ENCODE measurements at regions not wholly inside any gene's neighbourhood (a gene's known extent, or its start where the extent isn't known, plus 50 kb on each side); places are given as distances from the start of the nearest gene placed in this dataset.
"Not testable (repeated sequence)": the region's sequence is repeated elsewhere in the genome, so short reads cannot be mapped to it uniquely, and the experiment has no call there.

DNA sequence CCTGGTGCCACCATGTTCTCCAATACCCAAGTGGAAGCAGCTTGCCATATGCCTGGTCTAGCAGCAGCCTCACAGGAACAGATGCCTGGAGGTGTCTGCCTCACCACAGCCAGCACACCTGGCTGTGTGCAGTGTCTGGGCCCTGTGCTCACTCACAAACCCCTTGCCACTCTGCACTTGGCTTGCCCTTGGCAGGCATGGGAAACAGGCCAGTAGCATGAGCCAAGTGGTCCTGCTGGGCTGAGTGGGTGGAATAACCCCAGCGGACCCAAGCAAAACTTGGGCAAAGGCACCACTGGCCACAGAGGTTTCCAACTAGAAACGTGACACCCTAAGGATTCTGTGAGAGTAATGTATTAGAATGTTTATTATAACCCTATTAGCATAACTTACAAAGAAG lies 600.5 kb upstream of the GJE1 start:
- H3K4me3 ChIP-seq, result no peak overlapping the region
- H3K4me1 ChIP-seq, result peaks cover 4% of the 10 kb centered on the region
- in situ Hi-C loops (cut with MboI; ENCODE audit: low sequenced_read_pairs), result no loop called here
- DNase-seq (ENCODE audit: low spot score in 2 of 2), result no peak
- no peaks in the 10 kb centered on the region for H3K27me3 ChIP-seq (ENCODE audit: low read depth)
- no peaks in the 10 kb centered on the region for H3K36me3 ChIP-seq (replicated peaks)
- H3K9me3 ChIP-seq, result no peaks in the 10 kb centered on the region

DNA sequence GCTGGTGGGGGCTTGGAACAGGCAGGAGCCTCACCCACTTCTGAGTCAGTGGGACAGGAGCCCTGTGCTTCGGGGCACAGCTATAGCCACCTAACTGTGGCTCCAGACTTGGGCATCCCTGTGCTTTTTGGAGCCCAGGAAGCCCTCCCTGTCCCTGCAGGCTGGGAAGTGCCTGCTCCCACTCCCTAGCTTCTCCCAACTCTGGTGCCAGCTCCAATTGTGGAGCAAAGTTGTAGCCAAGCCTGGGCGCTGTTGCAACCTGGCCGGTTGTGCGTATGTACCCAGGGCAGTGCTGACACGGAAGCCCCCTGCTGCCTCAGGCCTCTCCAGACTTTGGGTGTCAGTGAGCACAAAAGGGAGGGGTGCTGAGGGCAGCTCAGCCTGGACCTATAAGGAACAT lies 601.7 kb upstream of the GJE1 start:
- in situ Hi-C loops (cut with MboI; ENCODE audit: low sequenced_read_pairs), result no loop called here

DNA sequence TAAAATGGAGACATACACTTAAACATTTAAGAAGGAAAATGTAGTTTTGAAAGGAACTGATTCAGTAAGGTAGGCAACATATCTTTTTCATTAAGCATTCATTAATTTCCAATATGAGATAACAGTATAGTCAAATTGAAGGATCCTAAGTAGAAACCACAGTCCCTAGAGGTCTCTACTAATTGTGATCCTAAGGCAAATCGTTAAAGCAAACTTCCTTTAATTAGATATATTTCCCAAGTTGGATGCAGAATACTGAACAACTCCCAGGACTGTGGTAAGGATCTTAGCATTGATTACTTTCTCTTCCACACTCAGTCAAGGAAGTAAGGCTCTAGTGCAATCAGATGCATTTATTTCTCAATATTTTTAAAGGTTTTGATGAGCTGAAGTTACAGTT lies 604.1 kb upstream of the GJE1 start:
- Histone ChIP-seq H3K4me1 (peaks cover 4% of the 10 kb centered on the region), H3K4me3 (no peak overlapping the region), H3K36me3 (replicated peaks) (no peaks in the 10 kb centered on the region), H3K9me3 (no peaks in the 10 kb centered on the region), H3K27me3 (ENCODE audit: low read depth) (no peaks in the 10 kb centered on the region)
- DNase-seq (ENCODE audit: low spot score in 2 of 2), result no peak
- in situ Hi-C loops (cut with MboI; ENCODE audit: low sequenced_read_pairs), result no loop called here

More for the DNA sequence above, 601.7 kb upstream of the GJE1 start:
- no peaks in the 10 kb centered on the region for H3K27me3 ChIP-seq (ENCODE audit: low read depth)
- H3K4me3 ChIP-seq, result no peak overlapping the region
- no peaks in the 10 kb centered on the region for H3K9me3 ChIP-seq
- no peak for DNase-seq (ENCODE audit: low spot score in 2 of 2)
- H3K36me3 ChIP-seq (replicated peaks), result no peaks in the 10 kb centered on the region
- peaks cover 4% of the 10 kb centered on the region for H3K4me1 ChIP-seq

DNA sequence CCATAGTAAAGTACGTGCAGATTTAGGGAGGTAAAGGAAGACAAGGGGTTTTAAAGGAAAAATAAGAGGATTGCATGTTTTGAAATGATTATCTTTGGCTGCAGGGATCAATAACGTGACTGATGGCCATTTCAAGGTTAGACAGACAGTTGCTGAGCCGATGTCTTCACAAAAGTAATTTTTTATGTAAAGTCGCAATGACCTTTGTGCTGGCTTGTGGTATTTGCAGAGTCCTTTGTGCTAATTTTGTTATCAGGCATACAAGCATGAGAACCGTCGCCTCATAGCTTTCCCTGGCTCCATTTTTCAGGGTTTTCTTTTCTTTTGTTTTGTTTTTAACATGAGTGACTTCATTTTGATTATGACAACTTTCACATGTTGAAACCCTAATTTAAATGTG lies 605.7 kb upstream of the GJE1 start:
- no peak for DNase-seq (ENCODE audit: low spot score in 2 of 2)
- Histone ChIP-seq H3K4me1 (no peaks in the 10 kb centered on the region; the same call in 1 of the 2 replicates), H3K36me3 (replicated peaks) (no peaks in the 10 kb centered on the region), H3K4me3 (no peak overlapping the region), H3K9me3 (no peaks in the 10 kb centered on the region), H3K27me3 (ENCODE audit: low read depth) (no peaks in the 10 kb centered on the region)
- in situ Hi-C loops (cut with MboI; ENCODE audit: low sequenced_read_pairs), result no loop called here

DNA sequence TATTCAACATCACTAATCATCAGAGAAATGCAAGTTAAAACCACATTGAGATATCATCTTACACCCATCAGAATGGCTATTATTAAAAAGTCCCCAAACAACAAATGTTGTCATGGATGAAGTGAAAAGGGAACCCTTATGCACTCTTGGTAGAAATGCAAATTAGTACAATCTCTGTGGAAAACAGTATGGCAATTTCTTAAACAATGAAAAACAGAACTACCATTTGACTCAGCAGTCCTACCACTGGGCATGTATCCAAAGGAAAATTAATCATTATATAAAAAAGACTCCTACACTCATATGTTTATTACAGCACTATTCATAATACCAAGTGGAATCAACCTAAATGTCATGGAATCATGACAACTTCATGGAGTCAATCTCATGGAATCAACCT lies 611.3 kb upstream of the GJE1 start:
- in situ Hi-C loops (cut with MboI; ENCODE audit: low sequenced_read_pairs), result no loop called here
- Histone ChIP-seq H3K4me3 (no peak overlapping the region), H3K36me3 (replicated peaks) (no peaks in the 10 kb centered on the region), H3K4me1 (no peaks in the 10 kb centered on the region), H3K9me3 (no peaks in the 10 kb centered on the region), H3K27me3 (ENCODE audit: low read depth) (no peaks in the 10 kb centered on the region)
- no peak for DNase-seq (ENCODE audit: low spot score in 2 of 2)

DNA sequence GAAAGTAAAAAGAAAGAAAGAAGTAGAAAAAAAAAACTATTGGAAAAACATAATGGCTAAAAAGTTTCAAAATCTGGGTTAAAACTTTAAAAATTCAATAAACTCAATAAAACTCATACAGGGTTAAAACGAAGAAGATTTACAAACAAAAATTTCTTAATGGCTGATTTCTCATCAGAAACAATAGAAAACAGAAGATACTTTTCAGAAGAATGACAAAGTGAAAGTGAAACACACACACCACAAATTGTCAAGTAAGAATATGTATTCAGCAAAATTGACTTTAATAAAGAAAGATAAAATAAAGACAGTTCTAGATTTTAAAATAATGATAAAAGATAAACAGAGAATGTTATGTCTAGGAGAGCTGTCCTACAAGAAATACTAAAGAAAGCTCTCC lies 618.9 kb upstream of the GJE1 start:
- DNase-seq (ENCODE audit: low spot score in 2 of 2), result no peak
- H3K4me1 ChIP-seq, result no peaks in the 10 kb centered on the region
- H3K9me3 ChIP-seq, result no peaks in the 10 kb centered on the region
- no peaks in the 10 kb centered on the region for H3K27me3 ChIP-seq (ENCODE audit: low read depth)
- no peak overlapping the region for H3K4me3 ChIP-seq
- in situ Hi-C loops (cut with MboI; ENCODE audit: low sequenced_read_pairs), result no loop called here
- H3K36me3 ChIP-seq (replicated peaks), result no peaks in the 10 kb centered on the region

DNA sequence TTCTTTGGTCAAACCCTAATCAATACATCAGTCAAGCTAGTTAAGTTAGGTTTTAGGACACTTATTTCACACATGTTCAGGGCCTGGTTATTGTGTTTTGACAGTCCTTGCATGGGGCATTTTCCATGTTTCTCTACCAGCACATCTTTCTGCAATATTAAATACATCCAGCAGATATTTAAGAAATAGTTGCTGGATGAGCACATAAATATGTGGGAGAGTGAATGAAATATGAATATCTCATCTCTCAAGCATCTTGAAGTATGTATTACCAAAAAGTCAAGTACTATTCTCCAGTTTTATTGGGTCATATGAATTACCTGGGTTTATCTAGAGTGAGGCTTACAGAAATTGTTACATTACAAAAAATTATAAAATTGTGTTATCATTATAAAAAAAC lies 621.9 kb upstream of the GJE1 start:
- DNase-seq (ENCODE audit: low spot score in 2 of 2), result no peak
- Histone ChIP-seq H3K9me3 (no peaks in the 10 kb centered on the region), H3K36me3 (replicated peaks) (no peaks in the 10 kb centered on the region), H3K27me3 (ENCODE audit: low read depth) (no peaks in the 10 kb centered on the region), H3K4me3 (no peak overlapping the region), H3K4me1 (no peaks in the 10 kb centered on the region)
- in situ Hi-C loops (cut with MboI; ENCODE audit: low sequenced_read_pairs), result no loop called here

DNA sequence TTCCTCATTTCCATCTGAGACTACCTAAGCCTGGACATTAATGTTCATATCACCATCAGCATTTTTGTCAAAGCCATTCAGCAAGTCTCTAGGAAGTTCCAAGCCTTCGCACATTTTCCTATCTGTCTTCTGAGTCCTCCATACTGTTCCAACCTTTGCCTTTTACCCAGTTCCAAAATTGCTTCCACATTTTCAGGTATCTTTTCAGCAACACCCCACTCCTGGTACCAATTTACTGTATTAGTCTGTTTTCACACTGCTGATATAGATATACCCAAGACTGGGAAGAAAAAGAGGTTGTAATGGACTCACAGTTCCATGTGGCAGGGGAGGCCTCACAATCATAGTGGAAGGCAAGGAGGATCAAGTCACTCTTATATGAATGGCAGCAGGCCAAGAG lies 626.7 kb upstream of the GJE1 start:
- H3K4me1 ChIP-seq; in situ Hi-C loops (cut with MboI; ENCODE audit: low sequenced_read_pairs); H3K27me3 ChIP-seq (ENCODE audit: low read depth); H3K4me3 ChIP-seq; H3K36me3 ChIP-seq (replicated peaks); H3K9me3 ChIP-seq; DNase-seq (ENCODE audit: low spot score in 2 of 2): not testable (repeated sequence)

DNA sequence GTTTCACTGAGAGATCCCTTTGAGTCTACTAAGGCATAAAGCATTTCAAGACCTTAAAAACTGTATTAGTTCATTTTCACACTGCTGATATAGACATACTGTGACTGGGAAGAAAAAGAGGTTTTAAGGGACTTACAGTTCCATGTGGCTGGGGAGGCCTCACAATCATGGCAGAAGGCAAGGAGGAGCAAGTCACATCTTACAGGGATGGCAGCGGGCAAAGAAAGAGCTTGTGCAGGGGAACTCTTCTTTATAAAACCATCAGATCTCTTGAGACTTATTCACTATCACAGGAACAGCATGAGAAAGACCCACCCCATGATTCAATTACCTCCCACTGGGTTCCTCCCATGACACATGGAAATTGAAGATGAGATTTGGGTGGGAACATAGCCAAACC lies 628.4 kb upstream of the GJE1 start:
- H3K4me1 ChIP-seq; in situ Hi-C loops (cut with MboI; ENCODE audit: low sequenced_read_pairs); H3K9me3 ChIP-seq; H3K36me3 ChIP-seq (replicated peaks); DNase-seq (ENCODE audit: low spot score in 2 of 2); H3K4me3 ChIP-seq; H3K27me3 ChIP-seq (ENCODE audit: low read depth): not testable (repeated sequence)

DNA sequence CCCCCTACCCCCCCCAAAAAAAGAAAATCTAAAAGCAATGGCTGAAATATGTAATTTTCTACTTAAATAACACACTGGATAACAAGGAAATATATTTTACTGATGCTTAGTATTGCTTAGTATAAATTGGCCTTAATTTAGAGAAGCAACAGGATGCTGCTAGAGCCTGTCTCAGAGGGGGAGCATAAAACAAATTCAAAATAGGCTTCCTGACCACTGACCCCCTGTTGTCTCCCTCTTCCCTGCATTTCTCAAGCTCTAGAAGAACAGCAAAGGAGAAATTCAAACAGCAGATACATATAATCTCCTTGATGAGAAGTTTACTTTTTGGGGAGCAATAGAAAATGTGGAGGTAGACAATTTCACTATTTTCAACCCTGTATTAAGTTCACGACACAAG lies 631.1 kb upstream of the GJE1 start:
- no peak overlapping the region for H3K4me3 ChIP-seq
- in situ Hi-C loops (cut with MboI; ENCODE audit: low sequenced_read_pairs), result no loop called here
- H3K9me3 ChIP-seq, result 0 out of 2 replicates have a peak, but pooled peaks cover 5% of the 10 kb centered on the region
- no peaks in the 10 kb centered on the region for H3K36me3 ChIP-seq (replicated peaks)
- peaks cover 9% of the 10 kb centered on the region for H3K4me1 ChIP-seq
- DNase-seq (ENCODE audit: low spot score in 2 of 2), result no peak
- H3K27me3 ChIP-seq (ENCODE audit: low read depth), result no peaks in the 10 kb centered on the region

DNA sequence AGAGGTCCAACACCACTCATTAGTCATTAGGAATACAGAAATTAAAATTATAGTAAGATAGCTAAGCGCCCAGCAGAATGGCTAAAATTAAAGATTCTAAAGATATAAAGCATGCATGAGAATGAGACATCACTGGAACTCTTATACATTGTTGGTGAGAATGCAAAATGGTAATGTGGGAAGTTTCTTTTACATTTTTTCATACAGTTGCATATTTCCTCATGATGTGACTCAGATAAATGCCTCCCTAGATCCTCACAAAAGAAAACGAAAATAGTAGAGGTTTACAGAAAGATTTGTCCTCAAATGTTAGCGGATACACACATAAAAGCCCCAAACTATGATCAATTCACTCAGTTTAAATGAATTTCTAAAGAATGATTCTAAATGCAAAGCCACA lies 633.7 kb upstream of the GJE1 start:
- Histone ChIP-seq H3K4me1 (peaks cover 9% of the 10 kb centered on the region), H3K4me3 (no peak overlapping the region), H3K36me3 (replicated peaks) (no peaks in the 10 kb centered on the region), H3K27me3 (ENCODE audit: low read depth) (no peaks in the 10 kb centered on the region), H3K9me3 (no peaks in the 10 kb centered on the region; the same call in 1 of the 2 replicates)
- DNase-seq (ENCODE audit: low spot score in 2 of 2), result peak in 1 of 2 experiments; percentile 23
- in situ Hi-C loops (cut with MboI; ENCODE audit: low sequenced_read_pairs), result no loop called here

DNA sequence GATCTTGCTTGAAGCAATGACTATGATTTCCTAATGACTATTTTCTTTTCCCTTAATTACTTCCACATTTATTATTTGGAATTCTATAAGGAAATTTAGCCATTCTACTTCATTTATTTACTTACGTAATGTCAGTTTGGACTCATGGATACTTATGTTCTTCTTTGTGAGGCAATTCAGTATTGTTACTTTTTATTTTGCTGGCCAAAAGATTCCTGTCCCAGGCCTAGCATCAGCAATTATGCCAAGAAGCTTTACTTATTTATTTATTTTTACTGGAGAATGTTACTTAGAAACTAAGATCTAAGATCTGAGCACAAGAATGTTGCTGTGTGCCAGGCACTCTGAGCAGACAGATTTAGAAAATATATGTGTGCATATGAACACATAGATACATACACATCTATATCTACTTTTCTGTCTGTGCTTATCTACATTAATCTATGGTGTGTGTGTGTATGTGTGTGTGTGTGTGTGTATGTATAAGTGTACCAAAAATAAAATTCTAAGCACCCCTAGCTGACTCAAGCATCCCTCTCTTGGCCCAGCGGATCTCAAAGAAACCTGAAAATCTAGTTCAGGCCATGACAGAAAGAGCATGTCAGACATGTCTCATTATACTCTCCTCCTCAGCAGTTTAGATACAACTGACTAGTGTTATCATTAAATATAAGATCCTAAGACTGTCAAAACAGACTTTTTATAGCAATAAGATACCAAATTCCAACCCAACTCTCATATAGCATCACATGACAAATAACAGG lies 640.0 kb upstream of the GJE1 start:
- H3K27me3 ChIP-seq (ENCODE audit: low read depth), result no peaks in the 10 kb centered on the region
- H3K4me3 ChIP-seq, result no peak overlapping the region
- no peaks in the 10 kb centered on the region for H3K36me3 ChIP-seq (replicated peaks)
- in situ Hi-C loops (cut with MboI; ENCODE audit: low sequenced_read_pairs), result no loop called here
- H3K9me3 ChIP-seq, result peaks cover 2% of the 10 kb centered on the region; the same call in 1 of the 2 replicates
- no peak for DNase-seq (ENCODE audit: low spot score in 2 of 2)
- H3K4me1 ChIP-seq, result no peaks in the 10 kb centered on the region

DNA sequence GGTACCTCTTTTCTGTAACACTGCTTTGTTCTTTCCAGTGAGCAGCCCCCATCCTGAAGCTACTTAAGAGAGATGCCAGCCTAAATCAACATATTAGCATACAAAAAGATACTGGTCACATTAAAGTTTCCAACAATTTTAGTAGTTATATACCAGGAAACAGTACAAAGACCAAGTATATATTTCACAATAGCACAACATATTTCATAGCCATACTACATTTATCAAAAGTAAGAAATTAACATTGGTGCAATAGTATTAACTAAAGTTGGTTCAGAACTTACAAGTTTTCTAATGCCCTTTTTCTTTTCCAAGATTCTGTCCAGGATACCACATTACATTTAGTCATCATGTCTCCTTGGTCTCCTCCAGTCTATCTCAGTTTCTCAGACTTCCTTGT lies 641.0 kb upstream of the GJE1 start:
- H3K9me3 ChIP-seq, result peaks cover 2% of the 10 kb centered on the region; the same call in 1 of the 2 replicates
- no peak for DNase-seq (ENCODE audit: low spot score in 2 of 2)
- no peaks in the 10 kb centered on the region for H3K27me3 ChIP-seq (ENCODE audit: low read depth)
- in situ Hi-C loops (cut with MboI; ENCODE audit: low sequenced_read_pairs), result no loop called here
- no peaks in the 10 kb centered on the region for H3K36me3 ChIP-seq (replicated peaks)
- no peak overlapping the region for H3K4me3 ChIP-seq
- no peaks in the 10 kb centered on the region for H3K4me1 ChIP-seq

DNA sequence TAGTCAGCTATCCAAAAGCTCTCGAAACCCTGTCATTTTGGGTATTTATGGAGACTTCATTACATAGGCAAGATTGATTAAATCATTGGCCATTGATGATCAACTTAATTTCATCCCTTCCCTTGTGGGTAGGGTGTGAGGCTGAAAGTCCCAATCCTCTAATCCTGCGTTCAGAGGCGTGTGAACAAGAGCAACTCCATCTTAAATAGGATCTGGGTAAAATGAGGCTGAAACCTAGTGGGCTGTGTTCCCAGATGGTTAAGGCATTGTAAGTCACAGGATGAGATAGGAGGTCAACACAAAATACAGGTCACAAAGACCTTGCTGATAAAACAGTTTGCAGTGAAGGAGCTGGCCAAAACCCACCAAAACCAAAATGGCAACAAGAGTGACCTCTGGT lies 641.7 kb upstream of the GJE1 start:
- Histone ChIP-seq H3K4me3 (no peak overlapping the region), H3K9me3 (peaks cover 2% of the 10 kb centered on the region; the same call in 1 of the 2 replicates), H3K36me3 (replicated peaks) (no peaks in the 10 kb centered on the region), H3K27me3 (ENCODE audit: low read depth) (no peaks in the 10 kb centered on the region), H3K4me1 (no peaks in the 10 kb centered on the region)
- in situ Hi-C loops (cut with MboI; ENCODE audit: low sequenced_read_pairs), result no loop called here
- no peak for DNase-seq (ENCODE audit: low spot score in 2 of 2)

DNA sequence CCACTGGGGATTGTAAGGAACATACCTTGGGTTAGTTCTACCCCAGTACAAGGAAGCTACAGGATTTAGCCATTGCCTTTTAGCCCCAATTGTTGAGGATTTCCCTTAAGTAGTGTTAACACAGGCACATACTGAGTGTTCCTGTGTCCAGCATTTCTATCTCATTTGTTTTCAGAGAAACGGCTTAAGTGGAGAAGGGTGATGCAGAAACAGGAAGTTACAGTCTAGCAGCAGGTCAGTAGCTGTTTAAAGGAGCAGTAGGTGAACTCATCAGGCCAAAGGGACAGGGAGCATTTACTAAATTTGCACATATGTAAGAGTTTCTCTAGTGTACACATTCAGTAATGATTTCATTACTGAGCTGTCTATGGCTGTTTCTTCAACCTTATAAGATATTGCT lies 644.2 kb upstream of the GJE1 start:
- in situ Hi-C loops (cut with MboI; ENCODE audit: low sequenced_read_pairs), result no loop called here
- DNase-seq (ENCODE audit: low spot score in 2 of 2), result no peak
- Histone ChIP-seq H3K9me3 (0 out of 2 replicates have a peak, but pooled peaks cover under 1% of the 10 kb centered on the region), H3K4me3 (no peak overlapping the region), H3K27me3 (ENCODE audit: low read depth) (no peaks in the 10 kb centered on the region), H3K4me1 (peaks cover 2% of the 10 kb centered on the region), H3K36me3 (replicated peaks) (no peaks in the 10 kb centered on the region)
